K562 (cell line): ENCODE measurements at regions not wholly inside any gene's neighbourhood (a gene's known extent, or its start where the extent isn't known, plus 50 kb on each side); places are given as distances from the start of the nearest gene placed in this dataset.

ENCODE experiments used
- ATAC-seq: fragments of 200-7000 bp; cut with Tn5 transposase; 3 replicates; pipeline ENCODE4 v1.9.1; 2020; ENCODE audit warnings: moderate library complexity
- BruUV-seq: library from RNA; stranded (reverse); fragments of 400-500 nt; replicated peaks from 2 replicates; lab custom pipeline; 2021; lab: Mats Ljungman, UMichigan
- CTCF ChIA-PET: fragments of 300-600 bp; formaldehyde crosslinking; extraction: SDS; loops from one replicate; lab custom pipeline; 2021; ENCODE audit warnings: low intra/inter-chr PET ratio; lab: Yijun Ruan, JAX
- POLR2A ChIA-PET: fragments of 300-600, 350-650 bp; sonication (Branson Sonifier 250); formaldehyde crosslinking; extraction: SDS; loops from one replicate; lab custom pipeline; 2021; ENCODE audit warnings: antibody characterized with exemption, inconsistent platforms; lab: Yijun Ruan, JAX
- DNase-seq, 4 experiments: peaks; one replicate each; pipeline versions ENCODE4 v3.0.0 to v3.0.0-alpha.2; 2011 to 2018; ENCODE audit warnings: low spot score in 3 of 4, mixed read lengths in 3 of 4; ENCODE audit errors: extremely low read depth in 1 of 4
- FAIRE-seq: peaks from 2 replicates; lab custom pipeline; 2011; peaks lifted over from hg19 to GRCh38; lab: Jason Lieb, UNC
- H2AFZ ChIP-seq: 2 replicates; pipeline ENCODE4 v1.6.0; 2011; ENCODE audit warnings: low read depth, low read length, control low read depth, inconsistent platforms
- H3K27ac ChIP-seq: fragments of 200-600 bp; 3 replicates; pipeline ENCODE4 v1.8.0; 2011; ENCODE audit warnings: low read depth, mild to moderate bottlenecking, control low read depth, inconsistent platforms, low read length, moderate library complexity, mixed read lengths; ENCODE audit errors: extremely low read depth
- H3K27me3 ChIP-seq, 2 experiments: fragments of 300-600 bp in 1 of 2; 2 replicates in 1 of 2; 3 replicates in 1 of 2; pipeline versions ENCODE4 v1.6.0 to v1.8.0; 2011; ENCODE audit warnings: inconsistent platforms in 2 of 2, low read length in 2 of 2, mild to moderate bottlenecking in 1 of 2, mixed read lengths in 1 of 2, moderate library complexity in 1 of 2; ENCODE audit not compliant: control insufficient read depth in 2 of 2, insufficient read depth in 2 of 2
- H3K36me3 ChIP-seq: fragments of 300-600 bp; 3 replicates; pipeline ENCODE4 v1.8.0; 2011; ENCODE audit warnings: mild to moderate bottlenecking, low read length, inconsistent platforms; ENCODE audit not compliant: control insufficient read depth, insufficient read depth
- H3K4me1 ChIP-seq, 2 experiments: fragments of 200-600 bp in 1 of 2; replicated peaks in 1 of 2; 2 replicates in 1 of 2; 3 replicates in 1 of 2; pipeline versions ENCODE4 v1.5.1 to v1.8.0; 2011; ENCODE audit warnings: inconsistent platforms in 2 of 2, low read length in 2 of 2, mild to moderate bottlenecking in 1 of 2, mixed read lengths in 1 of 2, moderate library complexity in 1 of 2; ENCODE audit not compliant: control insufficient read depth in 2 of 2, insufficient read depth in 2 of 2
- H3K4me2 ChIP-seq: 2 replicates; pipeline ENCODE4 v1.6.1; 2011; ENCODE audit warnings: low read length, control low read depth, inconsistent platforms, mixed read lengths; ENCODE audit not compliant: insufficient read depth
- H3K4me3 ChIP-seq: fragments of 200-600 bp; sonication (generic), shearing (Covaris generic); 2 replicates; pipeline ENCODE4 v1.5.1; 2016; ENCODE audit warnings: control low read depth, inconsistent platforms
- H3K79me2 ChIP-seq: fragments of 200-600 bp; 3 replicates; pipeline ENCODE4 v1.8.0; 2011; ENCODE audit warnings: low read length, inconsistent platforms; ENCODE audit not compliant: control insufficient read depth, insufficient read depth
- H3K9ac ChIP-seq, 2 experiments: 2 replicates each; pipeline versions ENCODE4 v1.6.0 to v1.6.1; 2011; ENCODE audit warnings: low read depth in 2 of 2, low read length in 2 of 2, control low read depth in 1 of 2, inconsistent platforms in 1 of 2, mild to moderate bottlenecking in 1 of 2, mixed read lengths in 1 of 2; ENCODE audit not compliant: insufficient read depth in 1 of 2
- H3K9me1 ChIP-seq: one replicate; pipeline ENCODE4 v1.6.0; 2011; ENCODE audit warnings: inconsistent platforms, mild to moderate bottlenecking, low read length, moderate library complexity; ENCODE audit not compliant: control insufficient read depth, insufficient read depth
- H3K9me3 ChIP-seq: replicated peaks from 2 replicates; pipeline ENCODE4 v1.5.1; 2011; ENCODE audit warnings: low read depth, low read length, inconsistent platforms; ENCODE audit not compliant: control insufficient read depth, insufficient read depth
- H4K20me1 ChIP-seq: replicated peaks from 2 replicates; pipeline ENCODE4 v1.6.1; 2011; ENCODE audit warnings: low read length, inconsistent platforms, mixed read lengths; ENCODE audit not compliant: control insufficient read depth, insufficient read depth
- DEAF1 ChIP-seq: fragments of 450-650 bp; formaldehyde crosslinking; IDR thresholded peaks from 2 replicates; pipeline ENCODE4 v1.4.0; 2020; ENCODE audit warnings: mild to moderate bottlenecking, moderate library complexity
- MYNN ChIP-seq, 2 experiments: sonication (generic); formaldehyde crosslinking in 1 of 2; IDR thresholded peaks; 2 replicates each; pipeline versions ENCODE4 v1.5.0 to v1.6.1; 2016 to 2020; ENCODE audit warnings: antibody characterized with exemption in 1 of 2, missing genetic modification reagents in 1 of 2
- NFATC3 ChIP-seq: fragments of 450-650 bp; IDR thresholded peaks from 2 replicates; pipeline ENCODE4 v1.6.1; 2017; ENCODE audit warnings: mild to moderate bottlenecking
- NRF1 ChIP-seq, 2 experiments: fragments of 450-650 bp; IDR thresholded peaks in 1 of 2; conservative IDR thresholded peaks in 1 of 2; 2 replicates each; pipeline ENCODE4 v1.6.1; 2014; ENCODE audit warnings: mild to moderate bottlenecking in 2 of 2
- PKNOX1 ChIP-seq: fragments of 450-650 bp; IDR thresholded peaks from 2 replicates; pipeline ENCODE4 v1.6.1; 2016
- SOX6 ChIP-seq: fragments of 450-650 bp; IDR thresholded peaks from 2 replicates; pipeline ENCODE4 v1.6.1; 2014; ENCODE audit warnings: mild to moderate bottlenecking
- SPI1 ChIP-seq: IDR thresholded peaks from 2 replicates; pipeline ENCODE4 v1.6.1; 2011; ENCODE audit warnings: low read depth, low read length, control low read depth, borderline replicate concordance
- SRF ChIP-seq, 2 experiments: fragments of 250-450, 450-650 bp in 1 of 2; sonication (Bioruptor Pico) in 1 of 2; sonication (generic) in 1 of 2; formaldehyde crosslinking; IDR thresholded peaks; 2 replicates each; pipeline versions ENCODE4 v1.5.0 to v1.5.1; 2020 to 2022; ENCODE audit warnings: mild to moderate bottlenecking in 1 of 2, missing genetic modification reagents in 1 of 2
- UBTF ChIP-seq, 2 experiments: IDR thresholded peaks; 2 replicates each; pipeline ENCODE4 v1.6.1; 2012; ENCODE audit warnings: improper control_type of control experiment in 2 of 2, low read depth in 2 of 2, low read length in 2 of 2, borderline replicate concordance in 1 of 2
- VEZF1 ChIP-seq: fragments of 200-800 bp; sonication (Bioruptor generic); IDR thresholded peaks from 2 replicates; pipeline ENCODE4 v1.6.1; 2017; ENCODE audit warnings: missing genetic modification characterization, missing compliant biosample characterization
- ZNF436 ChIP-seq: fragments of 250-450, 450-650 bp; sonication (Bioruptor Pico); formaldehyde crosslinking; IDR thresholded peaks from 2 replicates; pipeline ENCODE4 v1.7.0; 2020; ENCODE audit warnings: mild to moderate bottlenecking
- WGBS: fragments of 100-300 bp; shearing (Covaris generic); methylation state at CpG from one replicate; pipeline ENCODE4 v1.1.6; 2016; ENCODE audit warnings: low coverage, mixed read lengths; ENCODE audit not compliant: insufficient coverage; ENCODE audit errors: missing lambda C conversion rate; 5-methylcytosine and 5-hydroxymethylcytosine counted together
- in situ Hi-C: fragments of 300-500 bp; cut with MboI; formaldehyde crosslinking; loops from 4 replicates; pipeline ENCODE4 v1.15.0; 2018; ENCODE audit warnings: inconsistent platforms, mixed read lengths
- intact Hi-C: fragments of 100-400 bp; cut with micrococcal nuclease; formaldehyde crosslinking; loops from 2 replicates; pipeline ENCODE4 v1.14.2; 2022

GRCh38 chr2:171214093-171214492, 53.4 kb upstream of the TLK1 start (continued):
- 0 out of 2 replicates have a peak, but pooled peaks have one; percentile 23 for TF ChIP-seq PKNOX1
- TF ChIP-seq NRF1 (conservative IDR thresholded peaks at IDR 0.05 in 1 of 2, IDR thresholded peaks at IDR 0.05 in 1 of 2), result peak; percentile 33 to 42; a peak in 2 of 4 replicates
- peak; percentile 61 for TF ChIP-seq SOX6

- in situ Hi-C loops, result no loop called here
- Histone ChIP-seq H3K27me3 (no peaks in the 10 kb centered on the region), H3K4me3 (no peak overlapping the region), H2AFZ (peak overlapping the region; percentile 81), H4K20me1 (no peaks in the 10 kb centered on the region), H3K9me3 (no peaks in the 10 kb centered on the region), H3K4me2 (peak overlapping the region; percentile 7; the same call in 1 of the 2 replicates), H3K4me1 (peaks cover 6 to 30% of the 10 kb centered on the region in 2 experiments; a peak in 4 of 5 replicates), H3K9ac (no peak overlapping the region), H3K27ac (peak overlapping the region; percentile 14; the same call in 1 of the 3 replicates), H3K79me2 (no peaks in the 10 kb centered on the region), H3K36me3 (no peaks in the 10 kb centered on the region), H3K9me1 (no peaks in the 10 kb centered on the region)
- intact Hi-C loops, result no loop called here
- DNase-seq (no peak), FAIRE-seq (peak; percentile 29), ATAC-seq (peak; percentile 53)
- no TSS peak for BruUV-seq
- ChIA-PET POLR2A (interaction anchor here (0.8 kb wide), 1 partner anchor 24 kb away, joined by 3 read pairs; no protein-coding TSS in a partner anchor), CTCF (no interaction called here)
- WGBS, result 42% methylated on average over 8 of the region's 8 CpGs
- TF ChIP-seq VEZF1 (CRISPR knock-in tag) (no peak), UBTF (IDR thresholded peaks at IDR 0.05; ENCODE audit: borderline replicate concordance in 1 of 2, low read depth in 2 of 2, low read length in 2 of 2) (no peak), DEAF1 (no peak), ZNF436 (no peak), SPI1 (peak; percentile 96), NFATC3 (no peak), SRF (CRISPR knock-in tag; IDR thresholded peaks at IDR 0.05) (no peak), MYNN (IDR thresholded peaks at IDR 0.05) (no peak), MYNN (CRISPR knock-in tag; IDR thresholded peaks at IDR 0.05) (no peak)
Observed at GRCh38 chr2:171210864-171211431, 50.3 kb upstream of the TLK1 start.
